Neuronal stem cell (in vitro differentiated cells): ENCODE measurements at regions not wholly inside any gene's neighbourhood (a gene's known extent, or its start where the extent isn't known, plus 50 kb on each side); places are given as distances from the start of the nearest gene placed in this dataset.

Experiments
- DNase-seq: peaks from one replicate; pipeline ENCODE4 v3.0.0-alpha.2; 2013; ENCODE audit warnings: low spot score
- H2AFZ ChIP-seq: one replicate; pipeline ENCODE4 v1.6.1; 2013; ENCODE audit warnings: mild to moderate bottlenecking, low read length, inconsistent platforms
- H2AK5ac ChIP-seq: 2 replicates; pipeline ENCODE4 v1.6.1; 2013; ENCODE audit warnings: low read depth, mild to moderate bottlenecking, inconsistent platforms, low read length, moderate library complexity, mixed read lengths
- H2BK120ac ChIP-seq: 2 replicates; pipeline ENCODE4 v1.6.1; 2013; ENCODE audit warnings: low read depth, mild to moderate bottlenecking, inconsistent platforms, low read length, moderate library complexity, mixed read lengths
- H2BK12ac ChIP-seq: one replicate; pipeline ENCODE4 v1.6.1; 2013; ENCODE audit warnings: low read length, inconsistent platforms
- H2BK15ac ChIP-seq: 2 replicates; pipeline ENCODE4 v1.6.1; 2013; ENCODE audit warnings: mild to moderate bottlenecking, low read length, inconsistent platforms, mixed read lengths
- H2BK5ac ChIP-seq: one replicate; pipeline ENCODE4 v1.6.1; 2013; ENCODE audit warnings: inconsistent platforms, mild to moderate bottlenecking, low read length, moderate library complexity
- H3K14ac ChIP-seq: one replicate; pipeline ENCODE4 v1.6.1; 2013; ENCODE audit warnings: low read length, inconsistent platforms
- H3K18ac ChIP-seq: 2 replicates; pipeline ENCODE4 v1.6.1; 2013; ENCODE audit warnings: low read length, inconsistent platforms
- H3K23ac ChIP-seq: 2 replicates; pipeline ENCODE4 v1.6.1; 2013; ENCODE audit warnings: low read depth, mild to moderate bottlenecking, mixed read lengths, low read length, inconsistent platforms; ENCODE audit not compliant: poor library complexity
- H3K27ac ChIP-seq: replicated peaks from 3 replicates; pipeline ENCODE4 v1.5.1; 2013; ENCODE audit warnings: low read length, inconsistent platforms
- H3K27me3 ChIP-seq, 3 experiments: 2 replicates each; pipeline ENCODE4 v1.6.1; 2013; ENCODE audit warnings: low read length in 3 of 3, mild to moderate bottlenecking in 2 of 3, inconsistent platforms in 1 of 3, low read depth in 1 of 3, mixed read lengths in 1 of 3, moderate library complexity in 1 of 3; ENCODE audit not compliant: control insufficient read depth in 3 of 3, insufficient read depth in 3 of 3
- H3K36me3 ChIP-seq, 2 donors: replicated peaks in 1 of 2; 2 replicates each; pipeline ENCODE4 v1.6.1; 2013; ENCODE audit warnings: low read length in 2 of 2; ENCODE audit not compliant: control insufficient read depth in 2 of 2, insufficient read depth in 2 of 2
- H3K4ac ChIP-seq: 2 replicates; pipeline ENCODE4 v1.6.1; 2013; ENCODE audit warnings: inconsistent platforms, mild to moderate bottlenecking, low read length, moderate library complexity
- H3K4me1 ChIP-seq, 2 donors: 1 replicate in 1 of 2; 2 replicates in 1 of 2; pipeline ENCODE4 v1.6.1; 2013; ENCODE audit warnings: low read length in 2 of 2, low read depth in 1 of 2; ENCODE audit not compliant: control insufficient read depth in 2 of 2, insufficient read depth in 1 of 2
- H3K4me2 ChIP-seq: one replicate; pipeline ENCODE4 v1.6.1; 2013; ENCODE audit warnings: mild to moderate bottlenecking, low read length, inconsistent platforms; ENCODE audit not compliant: insufficient read depth, poor library complexity, severe bottlenecking
- H3K4me3 ChIP-seq, 2 donors: 2 replicates each; pipeline ENCODE4 v1.5.1; 2013; ENCODE audit warnings: low read length in 2 of 2, mild to moderate bottlenecking in 2 of 2, inconsistent platforms in 1 of 2, moderate library complexity in 1 of 2
- H3K79me1 ChIP-seq: one replicate; pipeline ENCODE4 v1.6.1; 2013; ENCODE audit warnings: low read depth, mild to moderate bottlenecking, inconsistent platforms, low read length, moderate library complexity
- H3K9ac ChIP-seq: one replicate; pipeline ENCODE4 v1.6.1; 2013; ENCODE audit warnings: mild to moderate bottlenecking, low read depth, low read length, inconsistent platforms; ENCODE audit not compliant: poor library complexity
- H3K9me3 ChIP-seq, 2 donors: replicated peaks in 1 of 2; 2 replicates each; pipeline versions ENCODE3 to v1.6.1; 2013; ENCODE audit warnings: low read length in 2 of 2, mild to moderate bottlenecking in 2 of 2, inconsistent platforms in 1 of 2, low read depth in 1 of 2, mixed read lengths in 1 of 2, moderate library complexity in 1 of 2; ENCODE audit not compliant: control insufficient read depth in 2 of 2, insufficient read depth in 1 of 2
- H4K8ac ChIP-seq: one replicate; pipeline ENCODE4 v1.6.1; 2013; ENCODE audit warnings: low read depth, mild to moderate bottlenecking, inconsistent platforms, low read length, moderate library complexity
- H4K91ac ChIP-seq: one replicate; pipeline ENCODE4 v1.6.1; 2013; ENCODE audit warnings: low read length, low read depth, mild to moderate bottlenecking, inconsistent platforms; ENCODE audit not compliant: poor library complexity
- WGBS, 2 donors: extraction: QIAGEN DNeasy Blood & Tissue Kit; methylation state at CpG; one replicate each; pipeline ENCODE4 v1.1.7; 2013; ENCODE audit warnings: missing lambda C conversion rate in 2 of 2, mixed read lengths in 1 of 2; ENCODE audit not compliant: insufficient read length in 2 of 2, insufficient replicate concordance in 1 of 2; ENCODE audit errors: extremely low coverage in 2 of 2; 5-methylcytosine and 5-hydroxymethylcytosine counted together

GRCh38 chr4:148782284-148782683 lies 340.1 kb upstream of the NR3C2 start:
- Histone ChIP-seq H3K18ac (no peak overlapping the region), H2BK15ac (no peak overlapping the region), H2BK5ac (no peak overlapping the region), H3K27ac (no peak overlapping the region), H3K4me2 (no peak overlapping the region), H3K27me3 (no peaks in the 10 kb centered on the region), H2AK5ac (no peak overlapping the region), H4K8ac (no peak overlapping the region), H2BK12ac (no peak overlapping the region), H3K4me3 (no peak overlapping the region), H3K4ac (no peak overlapping the region), H2AFZ (no peak overlapping the region), H3K14ac (no peak overlapping the region), H4K91ac (no peak overlapping the region), H3K9ac (no peak overlapping the region), H3K4me1 (peaks cover 0 to 6% of the 10 kb centered on the region in 2 donors), H3K36me3 (no peaks in the 10 kb centered on the region), H3K23ac (no peak overlapping the region), H3K9me3 (no peaks in the 10 kb centered on the region), H3K79me1 (no peaks in the 10 kb centered on the region), H2BK120ac (no peak overlapping the region)
- DNase-seq, result peak; percentile 24
- no CpG with 5 or more reads among the region's 4 CpGs for WGBS, 2 donors

DNA sequence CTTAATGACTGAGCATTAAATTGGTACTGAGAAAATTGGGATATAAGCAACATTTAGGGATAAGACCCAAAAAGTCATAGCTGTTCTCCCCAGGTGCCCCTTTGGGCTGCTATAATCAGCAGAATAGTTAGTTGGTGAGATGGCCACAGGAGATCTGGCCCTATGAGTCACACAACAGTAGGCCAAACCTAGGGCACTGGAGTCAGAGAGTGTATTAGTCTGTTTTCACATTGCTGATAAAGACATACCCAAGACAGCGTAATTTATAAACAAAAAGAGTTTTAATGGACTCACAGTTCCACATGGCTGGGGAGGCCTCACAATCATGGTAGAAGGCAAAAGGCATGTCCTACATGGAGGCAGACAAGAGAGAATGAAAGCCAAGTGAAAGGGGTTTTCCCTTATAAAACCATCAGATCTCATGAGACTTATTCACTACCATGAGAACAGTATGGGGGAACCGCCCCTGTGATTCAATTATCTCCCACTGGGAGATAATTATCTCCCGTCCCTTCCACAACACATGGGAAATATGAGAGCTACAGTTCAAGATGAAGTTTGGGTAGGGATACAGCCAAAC lies 338.3 kb upstream of the NR3C2 start:
- Histone ChIP-seq H2BK120ac (no peak overlapping the region), H2BK12ac (no peak overlapping the region), H3K9me3 (no peaks in the 10 kb centered on the region), H3K27me3 (no peaks in the 10 kb centered on the region), H3K4me3 (no peak overlapping the region), H3K27ac (no peak overlapping the region), H3K36me3 (no peaks in the 10 kb centered on the region), H3K18ac (no peak overlapping the region), H3K4me1 (peaks cover 0 to 6% of the 10 kb centered on the region in 2 donors), H3K9ac (no peak overlapping the region), H2AK5ac (no peak overlapping the region), H3K14ac (no peak overlapping the region), H3K4ac (no peak overlapping the region), H3K23ac (no peak overlapping the region), H3K4me2 (no peak overlapping the region), H2BK15ac (no peak overlapping the region), H3K79me1 (no peaks in the 10 kb centered on the region), H2BK5ac (no peak overlapping the region), H4K91ac (no peak overlapping the region), H2AFZ (no peak overlapping the region), H4K8ac (no peak overlapping the region)
- no peak for DNase-seq
- WGBS, 2 donors, result no CpG with 5 or more reads among the region's 3 CpGs

GRCh38 chr4:148779771-148780170 lies 337.6 kb upstream of the NR3C2 start:
- no peak overlapping the region for H2BK12ac ChIP-seq
- no CpG with 5 or more reads among the region's 4 CpGs for WGBS, 2 donors

DNA sequence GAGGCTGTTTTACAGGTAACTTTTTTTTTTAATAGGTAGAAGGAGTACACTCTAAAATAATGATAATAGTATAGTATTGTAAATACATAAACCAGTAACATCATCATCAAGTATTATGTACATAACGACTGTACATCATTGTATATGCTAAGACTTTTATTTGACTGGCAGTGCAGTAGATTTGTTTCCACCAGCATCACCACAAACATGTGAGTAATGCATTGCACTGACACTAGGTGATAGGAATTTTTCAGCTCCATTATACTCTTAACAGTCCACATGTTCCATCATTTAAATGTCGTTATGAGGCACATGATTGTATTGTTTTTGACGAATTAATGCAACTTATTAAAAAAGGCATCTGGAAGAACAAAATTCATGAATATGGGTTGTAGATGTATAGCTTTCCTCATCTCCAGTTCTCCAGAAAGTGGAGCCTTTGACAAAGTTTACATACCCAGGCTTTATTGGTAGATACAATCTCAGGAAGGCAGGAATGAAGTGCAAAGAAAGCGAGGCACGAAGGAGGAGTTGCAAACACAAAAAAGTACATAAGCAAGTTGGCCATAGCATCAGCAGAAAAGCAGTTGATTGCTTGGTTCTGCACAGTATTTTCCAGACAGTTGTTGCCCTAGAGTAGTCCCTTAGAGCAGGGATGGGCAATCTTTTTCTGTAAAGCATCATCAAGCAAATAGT lies 336.9 kb upstream of the NR3C2 start:
- no peak overlapping the region for H2BK120ac ChIP-seq
- no peaks in the 10 kb centered on the region for H3K79me1 ChIP-seq
- H3K4me1 ChIP-seq, result peaks cover 0 to 6% of the 10 kb centered on the region in 2 donors

More at GRCh38 chr4:148779771-148780170, 337.6 kb upstream of the NR3C2 start:
- H3K4me2 ChIP-seq, result no peak overlapping the region
- no peaks in the 10 kb centered on the region for H3K79me1 ChIP-seq
- H2BK5ac ChIP-seq, result no peak overlapping the region
- no peak overlapping the region for H3K23ac ChIP-seq
- H2AFZ ChIP-seq, result no peak overlapping the region
- H2BK120ac ChIP-seq, result no peak overlapping the region
- no peak overlapping the region for H3K18ac ChIP-seq
- no peaks in the 10 kb centered on the region for H3K9me3 ChIP-seq
- no peak for DNase-seq
- H3K4me1 ChIP-seq, result peaks cover 0 to 6% of the 10 kb centered on the region in 2 donors
- no peak overlapping the region for H3K27ac ChIP-seq
- H3K9ac ChIP-seq, result no peak overlapping the region
- no peak overlapping the region for H4K8ac ChIP-seq
- H3K27me3 ChIP-seq, result no peaks in the 10 kb centered on the region
- H3K4me3 ChIP-seq, result no peak overlapping the region
- no peak overlapping the region for H2BK15ac ChIP-seq
- no peak overlapping the region for H4K91ac ChIP-seq
- no peaks in the 10 kb centered on the region for H3K36me3 ChIP-seq
- no peak overlapping the region for H3K14ac ChIP-seq
- H2AK5ac ChIP-seq, result no peak overlapping the region
- H3K4ac ChIP-seq, result no peak overlapping the region

More for the DNA sequence above, 336.9 kb upstream of the NR3C2 start:
- Histone ChIP-seq H3K4me2 (no peak overlapping the region), H3K9ac (no peak overlapping the region), H4K8ac (no peak overlapping the region), H3K27me3 (no peaks in the 10 kb centered on the region), H4K91ac (no peak overlapping the region), H3K9me3 (no peaks in the 10 kb centered on the region), H2BK12ac (no peak overlapping the region), H3K4ac (no peak overlapping the region), H2AK5ac (no peak overlapping the region), H2AFZ (no peak overlapping the region), H3K36me3 (no peaks in the 10 kb centered on the region), H3K23ac (no peak overlapping the region), H3K14ac (no peak overlapping the region), H2BK15ac (no peak overlapping the region), H3K18ac (no peak overlapping the region), H2BK5ac (no peak overlapping the region), H3K27ac (no peak overlapping the region), H3K4me3 (no peak overlapping the region)
- WGBS, 2 donors, result no CpG with 5 or more reads among the region's 5 CpGs
- no peak for DNase-seq
